ENCODE measurements at regions not wholly inside any gene's neighbourhood (a gene's known extent, or its start where the extent isn't known, plus 50 kb on each side); places are given as distances from the start of the nearest gene placed in this dataset.

DNA sequence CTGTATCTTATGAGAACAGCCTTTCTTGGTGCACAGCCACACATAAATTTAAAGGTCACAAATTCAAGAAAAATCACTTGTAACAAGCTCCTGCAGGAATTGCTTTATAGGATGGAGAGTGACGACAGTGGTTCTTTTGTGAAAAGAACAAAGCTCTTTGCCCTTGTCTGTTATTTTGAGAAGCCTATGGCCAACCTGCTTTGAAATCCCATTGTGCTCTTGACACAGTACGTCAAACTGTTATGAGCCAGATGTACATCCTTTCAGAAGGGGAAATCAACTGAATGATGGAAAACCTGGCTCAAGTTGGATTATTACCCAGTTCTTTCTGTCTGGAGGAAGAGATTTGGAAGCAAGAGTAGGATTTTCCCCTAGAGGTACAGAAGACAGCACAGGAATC lies 1454.2 kb downstream of the ARAP2 start:
- TF ChIP-seq, protein P1, sequence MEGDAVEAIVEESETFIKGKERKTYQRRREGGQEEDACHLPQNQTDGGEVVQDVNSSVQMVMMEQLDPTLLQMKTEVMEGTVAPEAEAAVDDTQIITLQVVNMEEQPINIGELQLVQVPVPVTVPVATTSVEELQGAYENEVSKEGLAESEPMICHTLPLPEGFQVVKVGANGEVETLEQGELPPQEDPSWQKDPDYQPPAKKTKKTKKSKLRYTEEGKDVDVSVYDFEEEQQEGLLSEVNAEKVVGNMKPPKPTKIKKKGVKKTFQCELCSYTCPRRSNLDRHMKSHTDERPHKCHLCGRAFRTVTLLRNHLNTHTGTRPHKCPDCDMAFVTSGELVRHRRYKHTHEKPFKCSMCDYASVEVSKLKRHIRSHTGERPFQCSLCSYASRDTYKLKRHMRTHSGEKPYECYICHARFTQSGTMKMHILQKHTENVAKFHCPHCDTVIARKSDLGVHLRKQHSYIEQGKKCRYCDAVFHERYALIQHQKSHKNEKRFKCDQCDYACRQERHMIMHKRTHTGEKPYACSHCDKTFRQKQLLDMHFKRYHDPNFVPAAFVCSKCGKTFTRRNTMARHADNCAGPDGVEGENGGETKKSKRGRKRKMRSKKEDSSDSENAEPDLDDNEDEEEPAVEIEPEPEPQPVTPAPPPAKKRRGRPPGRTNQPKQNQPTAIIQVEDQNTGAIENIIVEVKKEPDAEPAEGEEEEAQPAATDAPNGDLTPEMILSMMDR (conservative IDR thresholded peaks at IDR 0.05; ENCODE audit: low read length): no peak
- no peak for TF ChIP-seq EZH2phosphoT487 (IDR thresholded peaks at IDR 0.05; ENCODE audit: borderline replicate concordance, low read depth, low read length)
